HG03135 (cell line): ENCODE measurements at regions not wholly inside any gene's neighbourhood (a gene's known extent, or its start where the extent isn't known, plus 50 kb on each side); places are given as distances from the start of the nearest gene placed in this dataset.

Source experiments
- ATAC-seq: cut with Tn5 transposase; IDR thresholded peaks from one replicate; pipeline ENCODE4 v1.9.1; 2021; ENCODE audit warnings: mild to moderate bottlenecking, moderate library complexity; ENCODE audit not compliant: unreplicated experiment

DNA sequence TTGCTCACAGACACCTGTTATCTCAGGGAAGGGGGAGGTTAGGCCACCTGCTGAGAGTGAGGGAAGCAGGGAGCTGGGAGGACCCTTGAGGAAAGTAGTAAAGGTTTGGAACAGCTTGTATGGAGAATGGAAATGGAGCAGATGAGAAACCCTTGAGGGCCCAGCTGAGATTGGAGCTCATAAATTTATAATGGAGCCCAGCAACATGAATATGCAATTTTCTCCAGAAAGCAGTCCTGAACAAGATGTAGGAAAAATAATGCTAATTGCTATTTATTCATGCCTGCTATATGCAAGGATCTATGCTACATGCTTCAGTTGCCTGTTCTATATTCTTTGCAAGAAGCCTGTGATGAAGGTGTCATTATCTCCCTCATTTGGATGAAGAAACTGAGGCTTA, 67.5 kb upstream of the LEF1 start:
- ATAC-seq: no peak

DNA sequence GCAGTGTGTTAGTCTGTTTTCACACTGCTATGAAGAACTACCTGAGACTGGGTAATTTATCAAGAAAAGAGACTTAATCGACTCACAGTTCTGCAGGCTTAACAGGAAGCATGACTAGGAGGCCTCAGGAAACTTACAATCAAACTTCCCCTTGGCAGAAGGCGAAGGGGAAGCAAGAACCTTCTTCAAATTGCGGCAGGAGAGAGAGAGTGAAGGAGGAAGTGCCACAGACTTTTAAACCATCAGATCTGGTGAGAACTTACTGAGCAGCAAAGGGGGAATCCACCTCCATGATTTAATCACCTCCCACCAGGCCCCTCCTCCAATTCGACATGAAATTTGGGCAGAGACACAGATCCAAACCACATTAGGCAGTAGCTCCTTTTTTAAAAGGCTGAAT, 59.2 kb upstream of the LEF1 start:
- no peak for ATAC-seq

DNA sequence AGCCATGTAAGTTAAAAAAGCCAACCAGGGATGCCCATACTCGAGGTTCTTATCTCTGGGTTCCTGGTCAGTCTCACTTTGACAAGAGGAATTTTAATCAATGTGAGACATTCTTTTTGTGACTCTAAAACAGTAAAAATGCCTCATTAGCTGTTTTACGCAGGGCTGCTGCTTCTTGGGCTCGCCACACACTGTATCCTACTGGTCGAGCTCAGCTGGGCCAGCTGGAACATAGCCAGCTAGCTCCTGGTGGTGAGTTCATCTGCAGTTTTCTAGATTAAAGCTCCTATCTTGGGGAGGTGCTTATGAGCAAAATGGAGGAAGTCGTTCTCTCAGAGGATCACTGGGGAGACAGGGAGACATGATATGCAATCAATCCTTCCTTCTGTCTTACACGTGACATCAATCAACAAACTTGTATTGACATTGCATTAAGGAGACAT, 55.9 kb upstream of the LEF1 start:
- no peak for ATAC-seq

DNA sequence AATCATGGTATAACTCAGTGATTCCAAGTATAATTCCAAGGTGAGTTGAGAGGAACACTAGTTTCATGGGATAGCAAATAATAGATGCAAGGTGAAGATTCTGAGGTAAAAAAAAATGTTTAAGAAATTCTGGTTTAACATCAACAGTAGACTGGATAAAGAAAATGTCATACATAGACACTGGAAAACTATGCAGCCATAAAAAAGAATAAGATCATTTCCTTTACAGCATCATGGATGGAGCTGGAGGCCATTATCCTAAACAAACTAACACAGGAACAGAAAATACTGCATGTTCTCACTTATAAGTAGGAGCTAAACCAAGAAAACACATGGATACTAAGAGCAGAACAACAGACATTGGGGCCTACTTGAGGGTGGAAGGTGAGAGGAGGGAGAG, 54.6 kb upstream of the LEF1 start:
- ATAC-seq: no peak

DNA sequence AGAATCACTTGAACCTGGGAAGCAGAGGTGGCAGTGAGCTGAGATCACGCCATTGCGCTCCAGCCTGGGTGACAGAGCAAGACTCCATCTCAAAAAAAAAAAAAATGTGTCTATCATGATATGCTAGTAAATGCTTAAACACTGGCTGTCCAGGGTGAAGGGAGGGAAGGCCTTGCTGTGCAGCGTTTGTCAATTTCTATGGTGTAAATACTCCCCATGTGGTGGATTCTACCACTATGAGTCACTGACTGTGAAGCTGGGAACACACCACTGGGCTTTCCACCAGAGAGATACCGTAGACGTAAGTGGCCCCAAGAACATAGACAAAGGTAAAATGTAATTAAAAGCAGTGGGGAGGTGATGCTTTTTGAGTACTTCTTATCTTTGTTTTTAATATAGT, 51.3 kb upstream of the LEF1 start:
- no peak for ATAC-seq
